ENCODE measurements at regions not wholly inside any gene's neighbourhood (a gene's known extent, or its start where the extent isn't known, plus 50 kb on each side); places are given as distances from the start of the nearest gene placed in this dataset.
"Not testable (repeated sequence)": the region's sequence is repeated elsewhere in the genome, so short reads cannot be mapped to it uniquely, and the experiment has no call there.

DNA sequence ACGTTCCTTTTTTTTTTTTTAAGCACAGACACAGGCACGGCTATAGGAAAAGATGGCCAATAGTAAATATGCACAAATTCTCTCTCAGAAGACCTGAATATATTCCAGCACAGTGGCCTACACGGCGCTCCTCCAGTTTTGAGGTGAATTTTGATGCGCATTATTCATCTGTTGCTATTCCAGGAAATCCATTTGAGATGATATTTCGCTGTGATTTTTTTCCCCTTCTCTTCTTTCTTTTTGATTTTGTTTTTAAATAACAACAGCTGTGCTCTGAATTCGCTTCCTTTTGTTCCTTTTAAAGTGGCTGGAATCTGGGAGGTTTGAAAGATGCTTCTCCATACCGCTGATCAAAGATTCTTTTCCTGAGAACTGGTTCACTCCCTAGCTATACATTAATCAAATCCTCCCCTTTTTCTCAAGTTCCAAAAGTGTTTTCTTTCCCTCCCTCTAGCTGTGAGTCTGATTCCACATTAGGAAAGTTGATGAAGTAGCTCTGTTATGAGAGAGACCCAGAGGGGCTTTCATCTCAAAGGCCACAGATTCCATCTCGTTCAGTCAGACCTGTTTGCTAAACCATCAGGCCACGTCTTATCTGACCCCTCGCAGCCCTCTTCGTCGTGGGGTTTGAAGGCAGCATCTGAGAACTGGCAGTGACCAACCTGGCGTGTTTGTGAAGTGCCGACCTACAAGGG, 602.7 kb upstream of the NRP1 start:
- no peak for DNase-seq (ENCODE audit: low read depth, low spot score)
- in situ Hi-C loops (cut with HindIII; ENCODE audit: low pct_unique_long_range_greater_than_20kb, low sequenced_read_pairs), result no loop called here

DNA sequence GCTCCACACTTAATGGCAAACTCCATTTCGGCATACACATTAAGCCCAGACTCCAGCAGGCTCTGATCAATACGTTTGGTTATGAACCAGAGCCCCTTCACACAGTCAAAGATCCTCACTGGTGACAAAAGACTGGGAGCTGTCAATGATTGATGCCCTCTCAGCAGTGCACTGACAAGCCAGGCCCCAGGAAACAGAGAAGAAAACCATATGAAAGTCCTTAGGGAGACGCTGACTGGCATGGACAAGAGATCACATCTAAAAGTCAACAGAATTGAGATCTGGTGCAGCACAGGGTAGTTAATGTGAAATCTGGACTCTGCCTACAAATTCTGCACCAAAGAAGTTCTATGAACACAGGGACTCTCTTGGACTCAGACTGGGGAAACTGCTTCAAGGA, 600.9 kb upstream of the NRP1 start:
- in situ Hi-C loops (cut with HindIII; ENCODE audit: low pct_unique_long_range_greater_than_20kb, low sequenced_read_pairs), result no loop called here
- DNase-seq (ENCODE audit: low read depth, low spot score), result no peak

DNA sequence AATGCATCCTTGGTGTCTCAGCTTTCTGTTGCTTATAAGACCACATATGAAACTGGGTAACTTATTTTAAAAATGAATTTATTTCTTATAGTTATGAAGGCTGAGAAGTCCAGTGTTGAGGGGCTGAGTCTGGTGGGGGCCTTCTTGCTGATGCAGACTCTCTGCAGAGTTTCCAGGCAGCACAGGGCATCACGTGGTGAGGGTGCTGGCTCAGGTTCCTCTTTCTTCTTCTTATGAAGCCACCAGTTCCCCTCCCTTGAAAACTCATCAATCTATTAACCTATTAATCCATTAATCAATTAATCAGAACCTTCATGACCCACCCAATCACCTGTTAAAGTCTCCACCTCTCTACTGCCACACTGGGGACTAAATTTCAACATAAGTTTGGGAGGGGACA, 595.6 kb upstream of the NRP1 start:
- no peak for DNase-seq (ENCODE audit: low read depth, low spot score)
- in situ Hi-C loops (cut with HindIII; ENCODE audit: low pct_unique_long_range_greater_than_20kb, low sequenced_read_pairs), result no loop called here

DNA sequence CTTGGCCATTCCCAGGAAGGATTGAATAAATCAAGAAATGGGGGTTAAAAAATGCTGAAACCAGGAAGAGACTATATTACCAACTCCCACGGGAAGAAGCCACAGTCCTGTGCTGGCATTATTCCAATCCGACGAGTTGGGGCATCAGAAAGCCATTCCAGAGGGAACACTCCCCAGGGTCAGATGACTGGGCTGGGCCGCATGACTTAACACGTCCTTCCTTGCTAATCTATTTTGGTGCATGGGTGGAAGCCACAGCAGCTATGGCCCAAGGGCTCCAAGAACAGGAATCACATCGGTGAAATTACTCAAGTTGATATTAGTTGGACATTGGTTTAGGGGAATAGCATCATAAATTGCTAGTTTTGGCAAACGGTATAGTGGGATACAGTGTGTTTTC, 592.9 kb upstream of the NRP1 start:
- DNase-seq (ENCODE audit: low read depth, low spot score), result peak; percentile 52
- in situ Hi-C loops (cut with HindIII; ENCODE audit: low pct_unique_long_range_greater_than_20kb, low sequenced_read_pairs), result no loop called here

DNA sequence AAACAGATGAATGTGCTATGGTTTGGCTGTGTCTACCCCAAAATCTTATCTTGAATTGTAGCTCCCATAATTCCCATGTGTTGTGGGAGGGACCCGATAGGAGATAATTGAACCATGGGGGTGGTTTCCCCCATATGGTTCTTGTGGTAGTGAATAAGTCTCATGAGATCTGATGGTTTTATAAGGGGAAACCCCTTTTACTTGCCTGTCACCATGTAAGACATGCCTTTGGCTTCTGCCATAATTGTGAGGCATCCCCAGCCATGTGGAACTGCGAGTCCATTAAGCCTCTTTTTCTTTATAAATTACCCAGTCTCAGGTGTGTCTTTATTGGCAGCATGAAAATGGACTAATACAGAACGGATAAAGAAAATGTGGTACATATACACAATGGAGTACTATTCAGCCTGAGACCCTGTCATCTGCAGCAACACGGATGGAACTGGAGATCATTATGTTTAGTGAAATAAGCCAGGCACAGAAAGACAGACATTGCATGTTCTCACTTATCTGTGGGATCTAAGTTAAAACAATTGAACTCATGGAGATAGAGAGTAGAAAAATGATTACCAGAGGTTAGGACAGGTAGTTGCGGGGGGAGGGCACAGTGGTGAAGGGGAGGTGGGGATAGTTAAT, 587.6 kb upstream of the NRP1 start:
- in situ Hi-C loops (cut with HindIII; ENCODE audit: low pct_unique_long_range_greater_than_20kb, low sequenced_read_pairs), result no loop called here
- no peak for DNase-seq (ENCODE audit: low read depth, low spot score)

DNA sequence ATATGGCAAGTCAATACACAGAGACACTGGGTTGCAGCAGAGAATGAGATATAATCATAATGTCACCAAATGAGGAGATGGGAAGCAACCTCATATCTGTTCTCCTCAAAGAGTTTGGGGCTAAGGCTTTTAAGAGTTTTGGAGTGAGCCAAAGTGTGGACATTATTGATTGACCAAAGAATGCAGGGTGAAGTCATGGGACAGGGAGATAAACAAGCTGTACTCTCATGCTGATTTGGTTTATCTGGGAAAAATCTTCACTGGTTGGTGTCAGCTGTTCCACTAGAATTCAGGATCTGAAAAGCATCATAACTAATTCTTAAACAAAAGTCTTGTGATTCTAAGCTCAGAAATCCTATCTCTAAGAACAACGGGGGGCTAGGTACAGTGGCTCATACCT, 585.9 kb upstream of the NRP1 start:
- DNase-seq (ENCODE audit: low read depth, low spot score), result no peak
- in situ Hi-C loops (cut with HindIII; ENCODE audit: low pct_unique_long_range_greater_than_20kb, low sequenced_read_pairs), result no loop called here

DNA sequence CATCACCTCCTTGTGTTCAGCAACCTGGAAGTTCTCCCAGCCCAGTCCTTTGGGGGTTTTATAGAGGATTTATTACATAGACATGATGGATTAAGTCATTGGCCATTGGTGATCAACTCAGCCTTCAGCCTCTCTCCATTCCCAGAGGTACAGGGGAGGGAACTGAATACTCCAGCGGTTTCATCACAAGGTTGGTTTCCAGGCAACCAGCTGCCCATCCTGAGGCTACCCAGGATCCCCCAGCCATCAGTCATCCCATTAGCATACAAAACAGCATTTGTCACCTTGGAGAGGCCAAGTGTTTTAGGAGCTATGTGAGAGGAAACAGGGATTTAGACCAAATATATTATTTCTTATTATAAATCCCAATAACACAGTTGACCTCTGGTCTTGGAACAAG, 584.8 kb upstream of the NRP1 start:
- in situ Hi-C loops (cut with HindIII; ENCODE audit: low pct_unique_long_range_greater_than_20kb, low sequenced_read_pairs), result no loop called here
- no peak for DNase-seq (ENCODE audit: low read depth, low spot score)

DNA sequence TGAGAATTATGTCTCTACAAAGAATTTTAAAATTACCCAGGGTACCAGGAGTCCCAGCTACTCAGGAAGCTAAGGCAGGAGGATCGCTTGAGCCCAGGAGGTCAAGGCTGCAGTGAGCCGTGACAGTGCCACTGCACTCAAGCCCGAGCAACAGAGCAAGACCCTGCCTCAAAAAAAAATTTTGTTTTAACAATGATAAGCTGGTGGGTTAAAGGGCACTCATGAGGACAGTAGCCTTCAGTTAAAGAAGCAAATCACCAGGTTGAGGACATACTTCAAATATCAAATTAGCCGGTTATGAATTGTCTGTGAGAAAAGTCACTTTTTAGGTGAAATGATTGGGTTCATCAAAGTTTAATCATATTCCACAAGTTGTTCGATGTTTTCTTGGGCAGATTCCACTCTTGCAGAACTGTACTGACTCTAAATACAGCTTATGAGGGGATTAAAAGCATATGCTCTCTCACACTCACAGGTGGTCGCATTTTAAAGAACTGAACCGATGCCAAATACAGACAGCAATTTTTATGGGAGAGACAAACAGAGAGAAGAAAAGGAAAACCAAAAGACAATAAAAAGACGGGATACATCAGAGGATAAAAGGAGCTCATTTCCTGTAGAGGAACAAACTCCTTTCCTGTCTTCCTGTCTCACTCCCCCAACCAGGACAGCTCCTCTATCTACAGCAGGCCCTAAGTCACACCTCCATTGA, 582.8 kb upstream of the NRP1 start:
- in situ Hi-C loops (cut with HindIII; ENCODE audit: low pct_unique_long_range_greater_than_20kb, low sequenced_read_pairs), result no loop called here
- DNase-seq (ENCODE audit: low read depth, low spot score), result no peak

DNA sequence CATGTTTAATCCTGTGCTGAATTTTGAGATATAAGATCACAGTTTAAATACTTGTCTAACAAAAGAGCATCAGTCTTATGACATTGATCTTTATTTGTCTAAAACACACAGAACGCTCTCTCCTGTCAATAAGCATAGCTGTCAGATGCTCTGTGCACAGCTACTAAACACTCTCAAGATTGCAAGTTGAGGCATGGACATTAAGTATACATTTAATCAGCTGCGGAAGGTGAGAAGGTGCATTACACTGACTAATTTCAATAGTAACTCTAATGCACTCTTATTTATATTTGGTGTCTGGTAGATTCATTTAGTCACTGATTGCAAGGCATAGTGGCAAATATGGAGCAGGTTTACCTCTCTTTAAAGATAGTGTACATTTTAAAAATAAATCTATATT, 580.3 kb upstream of the NRP1 start:
- no peak for DNase-seq (ENCODE audit: low read depth, low spot score)
- in situ Hi-C loops (cut with HindIII; ENCODE audit: low pct_unique_long_range_greater_than_20kb, low sequenced_read_pairs), result no loop called here

DNA sequence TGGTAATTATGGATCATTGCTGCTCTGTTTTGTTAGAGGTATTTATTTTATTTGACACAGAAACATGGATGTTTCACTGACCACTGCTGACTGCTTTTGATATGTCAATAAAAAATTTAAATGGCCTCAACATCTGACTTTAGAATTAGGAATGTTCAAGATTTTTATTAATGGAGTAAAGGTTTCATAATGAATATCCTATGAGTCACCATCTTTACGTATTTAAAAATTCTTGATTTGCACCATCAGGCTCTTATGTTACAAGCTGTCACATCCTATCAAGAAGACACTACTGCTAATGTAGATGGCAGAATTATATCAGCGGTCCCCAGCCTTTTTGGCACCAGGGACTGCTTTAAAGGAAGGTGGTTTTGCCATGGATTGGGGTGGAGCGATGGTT, 578.7 kb upstream of the NRP1 start:
- DNase-seq (ENCODE audit: low read depth, low spot score), result no peak

DNA sequence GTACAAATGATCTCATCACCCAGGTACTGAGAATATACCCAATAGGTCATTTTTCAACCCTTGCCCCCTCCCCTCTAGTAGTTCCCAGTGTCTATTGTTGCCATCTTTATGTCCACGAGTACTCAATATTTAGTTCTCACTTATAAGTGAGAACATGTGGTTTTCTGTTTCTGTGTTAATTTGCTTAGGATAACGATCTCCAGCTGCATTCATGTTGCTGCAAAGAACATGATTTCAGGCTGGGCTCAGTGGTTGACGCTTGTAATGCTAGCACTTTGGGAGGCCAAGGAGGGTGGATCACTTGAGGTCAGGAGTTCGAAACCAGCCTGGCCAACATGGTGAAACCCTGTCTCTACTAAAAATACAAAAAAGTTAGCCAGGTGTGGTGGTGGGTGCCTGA, 575.0 kb upstream of the NRP1 start:
- in situ Hi-C loops (cut with HindIII; ENCODE audit: low pct_unique_long_range_greater_than_20kb, low sequenced_read_pairs); DNase-seq (ENCODE audit: low read depth, low spot score): not testable (repeated sequence)

More for the DNA sequence above, 578.7 kb upstream of the NRP1 start:
- in situ Hi-C loops (cut with HindIII; ENCODE audit: low pct_unique_long_range_greater_than_20kb, low sequenced_read_pairs), result no loop called here

DNA sequence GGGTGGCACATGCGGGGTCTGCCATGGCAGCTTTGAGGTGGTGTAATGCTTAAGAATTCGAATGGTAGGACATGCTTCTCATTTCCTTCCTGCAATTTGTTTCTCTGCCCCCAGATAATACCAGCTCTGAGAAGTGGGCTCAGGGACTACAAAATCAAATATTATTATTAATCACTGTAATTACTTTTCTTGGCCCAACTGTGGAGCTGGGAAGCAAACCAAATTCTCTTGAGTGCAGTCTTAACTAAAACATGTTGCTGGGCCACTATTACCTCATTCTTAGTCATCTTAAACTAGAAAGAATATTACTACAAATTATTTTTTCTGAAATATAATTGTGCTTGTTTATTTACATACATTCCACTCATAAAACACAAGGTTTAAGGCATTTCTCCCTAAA, 566.7 kb upstream of the NRP1 start:
- no peak for DNase-seq (ENCODE audit: low read depth, low spot score)
- in situ Hi-C loops (cut with HindIII; ENCODE audit: low pct_unique_long_range_greater_than_20kb, low sequenced_read_pairs), result no loop called here

DNA sequence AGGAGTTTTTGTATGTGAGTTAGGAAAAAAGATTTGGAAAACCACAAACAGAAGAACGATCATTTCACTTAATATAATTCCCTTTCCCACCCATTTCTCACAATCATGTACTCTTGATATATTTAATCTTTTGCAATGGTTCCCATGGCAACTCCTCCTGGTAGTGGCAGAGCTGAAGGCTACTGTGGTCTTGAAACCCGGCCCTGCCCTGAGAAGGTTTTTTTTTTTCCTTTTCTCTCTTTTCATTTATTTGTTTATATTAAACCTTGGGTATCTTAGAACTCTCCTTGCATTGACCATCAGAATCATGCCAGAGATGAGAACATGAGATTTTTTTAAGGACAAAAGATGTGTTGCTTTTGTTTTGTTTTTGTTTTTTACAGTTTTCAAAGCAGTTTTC, 566.1 kb upstream of the NRP1 start:
- in situ Hi-C loops (cut with HindIII; ENCODE audit: low pct_unique_long_range_greater_than_20kb, low sequenced_read_pairs), result no loop called here
- DNase-seq (ENCODE audit: low read depth, low spot score), result no peak

DNA sequence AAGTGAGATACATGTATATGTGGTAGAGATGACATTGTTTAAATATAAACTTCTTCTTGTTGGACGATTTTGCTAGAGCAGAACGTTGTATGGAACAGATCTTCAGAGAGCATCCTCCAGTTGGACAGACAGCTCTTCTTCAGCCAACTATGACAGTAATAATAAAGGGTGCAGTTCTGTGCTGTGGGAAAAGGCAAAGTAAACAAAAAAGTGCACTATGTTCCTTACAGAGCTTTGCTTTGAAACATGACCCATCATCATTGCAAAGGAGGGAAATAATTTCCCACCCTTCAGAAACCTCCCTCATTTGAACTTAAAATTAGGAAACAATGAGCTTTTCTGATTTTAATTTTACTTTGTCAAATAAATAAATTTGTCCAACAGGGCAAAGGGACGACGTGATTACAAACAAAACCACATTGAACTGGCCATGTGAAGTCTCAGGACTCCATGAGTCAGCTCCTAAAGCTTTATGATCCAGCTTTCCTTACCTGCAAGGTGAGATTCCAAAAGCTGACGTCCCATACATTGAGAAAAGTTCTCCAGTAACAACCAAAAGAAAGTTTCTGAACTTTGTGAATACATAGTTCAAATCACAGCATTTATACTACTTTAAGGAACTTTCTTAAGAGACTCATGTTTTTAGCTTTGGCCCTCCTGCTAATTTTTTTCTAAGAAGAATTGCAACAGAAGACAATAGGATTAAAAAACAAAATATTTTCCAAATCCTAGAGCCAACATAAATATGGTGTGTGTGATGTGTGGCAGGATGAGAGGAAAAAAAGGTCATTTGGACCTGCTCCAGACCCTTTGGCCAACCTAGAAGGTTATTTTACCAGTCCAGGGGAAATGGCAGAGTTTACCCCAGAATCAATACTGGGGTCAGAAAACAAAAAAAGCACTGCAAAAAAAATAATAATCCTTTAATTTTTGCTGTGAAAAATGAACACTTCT, 565.4 kb upstream of the NRP1 start:
- in situ Hi-C loops (cut with HindIII; ENCODE audit: low pct_unique_long_range_greater_than_20kb, low sequenced_read_pairs), result no loop called here
- no peak for DNase-seq (ENCODE audit: low read depth, low spot score)

DNA sequence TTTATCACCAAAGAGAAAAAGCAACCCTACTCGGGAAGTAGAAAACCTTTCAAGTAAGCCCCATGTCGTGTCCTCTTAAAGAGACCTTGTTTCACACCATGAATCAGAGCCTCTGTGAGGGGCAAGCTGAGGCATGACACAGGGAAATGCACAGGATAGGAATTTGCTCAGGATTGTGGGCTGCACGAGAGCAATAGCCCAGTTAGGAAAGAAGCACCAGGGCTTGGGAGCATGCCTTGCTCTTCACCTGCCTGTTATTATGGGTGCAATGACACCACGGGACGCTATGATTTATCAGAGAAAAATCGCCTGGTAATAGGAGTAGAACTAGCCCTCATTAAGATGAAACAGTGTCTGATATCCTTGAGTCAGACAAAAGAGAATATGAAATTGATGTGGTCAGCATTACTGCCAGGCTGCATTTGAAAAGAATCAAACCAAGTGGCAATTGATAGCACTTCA, 562.9 kb upstream of the NRP1 start:
- in situ Hi-C loops (cut with HindIII; ENCODE audit: low pct_unique_long_range_greater_than_20kb, low sequenced_read_pairs), result no loop called here
- DNase-seq (ENCODE audit: low read depth, low spot score), result no peak

DNA sequence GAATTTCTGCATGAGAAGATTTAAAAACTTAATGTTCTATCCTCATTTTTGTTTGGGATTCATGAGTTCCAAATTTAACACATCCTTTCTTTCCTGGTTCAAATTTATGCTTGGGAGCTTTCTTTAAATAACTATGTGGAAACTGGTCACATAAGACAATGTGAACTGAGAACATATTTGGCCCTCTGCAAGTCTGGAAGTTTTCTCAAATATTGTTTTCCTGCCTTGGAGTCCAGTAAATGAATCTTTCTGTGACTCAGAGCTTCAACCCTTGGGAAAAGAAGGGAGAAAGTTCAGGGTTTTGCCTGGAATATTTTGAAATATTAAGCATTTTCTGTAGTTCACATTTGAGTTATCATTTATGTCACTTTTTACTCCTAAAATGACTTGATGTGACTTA, 559.0 kb upstream of the NRP1 start:
- in situ Hi-C loops (cut with HindIII; ENCODE audit: low pct_unique_long_range_greater_than_20kb, low sequenced_read_pairs), result no loop called here
- DNase-seq (ENCODE audit: low read depth, low spot score), result no peak

DNA sequence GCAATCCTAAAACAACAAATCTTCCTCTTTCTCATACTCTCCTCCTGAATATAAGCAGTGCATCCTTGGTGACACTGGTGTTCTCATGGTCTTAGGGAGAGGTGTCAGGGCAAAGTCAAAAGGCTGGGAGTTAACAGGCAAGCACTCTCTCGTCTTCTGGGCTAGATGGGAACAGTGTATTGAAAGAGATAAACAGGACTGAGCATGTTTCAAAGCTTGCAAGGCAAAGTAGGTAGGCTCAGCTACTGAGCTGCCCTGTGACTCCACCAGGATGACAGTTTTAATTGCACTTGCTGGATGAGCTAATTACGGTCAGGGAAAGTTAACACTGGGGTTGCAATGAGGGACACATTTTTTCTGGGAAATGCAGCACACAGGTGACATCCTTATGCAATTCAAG, 554.9 kb upstream of the NRP1 start:
- DNase-seq (ENCODE audit: low read depth, low spot score), result no peak
- in situ Hi-C loops (cut with HindIII; ENCODE audit: low pct_unique_long_range_greater_than_20kb, low sequenced_read_pairs), result no loop called here

DNA sequence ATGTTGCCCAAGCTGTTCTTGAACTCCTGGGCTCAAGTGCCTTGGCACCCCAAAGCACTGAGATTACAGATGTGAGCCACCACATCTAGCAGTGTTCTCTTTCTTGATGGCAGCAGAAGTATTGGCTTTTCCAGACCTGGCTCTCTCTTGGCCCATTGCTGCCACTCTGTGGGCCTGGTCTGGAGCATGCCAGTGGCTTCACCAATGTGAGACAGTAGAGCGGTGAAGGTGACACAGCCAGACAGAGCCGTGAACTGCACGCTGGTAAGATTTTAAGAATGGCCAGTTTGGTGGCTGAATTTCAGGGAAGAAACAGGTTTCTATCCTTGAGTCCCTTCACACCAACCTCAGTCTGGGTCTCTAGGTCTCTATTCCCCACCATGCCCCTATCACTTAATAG, 552.7 kb upstream of the NRP1 start:
- in situ Hi-C loops (cut with HindIII; ENCODE audit: low pct_unique_long_range_greater_than_20kb, low sequenced_read_pairs), result no loop called here
- no peak for DNase-seq (ENCODE audit: low read depth, low spot score)
